GM23338 (cell line): ENCODE measurements at regions not wholly inside any gene's neighbourhood (a gene's known extent, or its start where the extent isn't known, plus 50 kb on each side); places are given as distances from the start of the nearest gene placed in this dataset.
A peak's percentile ranks its signal among the peaks of the same experiment; 100 is the strongest.

Experiments
- ATAC-seq: fragments of 200-7000 bp; cut with Tn5 transposase; 3 replicates; pipeline ENCODE4 v1.9.1; 2020
- DNase-seq: peaks from one replicate; pipeline ENCODE4 v3.0.0-alpha.2; 2015; ENCODE audit warnings: low spot score
- H2AFZ ChIP-seq: fragments of 200-600 bp; sonication (generic); 2 replicates; pipeline ENCODE4 v1.8.0; 2016; ENCODE audit warnings: antibody characterized with exemption, mild to moderate bottlenecking, moderate library complexity
- H3F3A ChIP-seq: fragments of 200-600 bp; sonication (generic); replicated peaks from 2 replicates; pipeline ENCODE4 v1.8.0; 2017; ENCODE audit warnings: antibody characterized with exemption, mixed run types, low read depth
- H3K27ac ChIP-seq: fragments of 200-600 bp; sonication (generic); 2 replicates; pipeline ENCODE4 v1.6.1; 2016; ENCODE audit warnings: low read depth
- H3K27me3 ChIP-seq: fragments of 200-600 bp; sonication (generic); 2 replicates; pipeline ENCODE4 v1.8.0; 2016; ENCODE audit warnings: mild to moderate bottlenecking, mixed run types, moderate library complexity; ENCODE audit not compliant: insufficient read depth
- H3K36me3 ChIP-seq: fragments of 200-600 bp; sonication (generic); 2 replicates; pipeline ENCODE4 v1.8.0; 2016; ENCODE audit warnings: mild to moderate bottlenecking; ENCODE audit not compliant: insufficient read depth
- H3K4me1 ChIP-seq: fragments of 200-600 bp; sonication (generic); 2 replicates; pipeline ENCODE4 v1.8.0; 2016; ENCODE audit warnings: mild to moderate bottlenecking, moderate library complexity; ENCODE audit not compliant: insufficient read depth
- H3K4me2 ChIP-seq: fragments of 200-600 bp; sonication (generic); 2 replicates; pipeline ENCODE4 v1.7.1; 2017; ENCODE audit warnings: mixed run types
- H3K4me3 ChIP-seq: fragments of 200-600 bp; sonication (generic); 2 replicates; pipeline ENCODE4 v1.6.1; 2016; ENCODE audit warnings: mixed run types
- H3K79me2 ChIP-seq: fragments of 200-600 bp; sonication (generic); replicated peaks from 2 replicates; pipeline ENCODE4 v1.8.0; 2017; ENCODE audit warnings: mild to moderate bottlenecking; ENCODE audit not compliant: insufficient read depth
- H3K9me2 ChIP-seq: fragments of 200-600 bp; sonication (generic); 2 replicates; pipeline ENCODE4 v1.8.0; 2017; ENCODE audit not compliant: insufficient read depth
- H4K20me1 ChIP-seq: fragments of 200-600 bp; sonication (generic); replicated peaks from 2 replicates; pipeline ENCODE4 v1.8.0; 2017; ENCODE audit warnings: mild to moderate bottlenecking; ENCODE audit not compliant: insufficient read depth
- H3K27ac Mint-ChIP-seq: 2 replicates; pipeline ENCODE4 v1.8.0; 2020; ENCODE audit warnings: inconsistent platforms, mild to moderate bottlenecking, moderate library complexity, mixed read lengths
- H3K27me3 Mint-ChIP-seq: 3 replicates; pipeline ENCODE4 v1.8.0; 2022; ENCODE audit warnings: low read depth, mild to moderate bottlenecking, moderate library complexity, mixed read lengths, inconsistent platforms; ENCODE audit not compliant: insufficient read depth, poor library complexity
- H3K36me3 Mint-ChIP-seq: 3 replicates; pipeline ENCODE4 v1.8.0; 2021; ENCODE audit warnings: low read depth, mild to moderate bottlenecking, inconsistent platforms, moderate library complexity, mixed read lengths
- H3K4me1 Mint-ChIP-seq: 3 replicates; pipeline ENCODE4 v1.8.0; 2020; ENCODE audit warnings: mild to moderate bottlenecking, inconsistent platforms, mixed read lengths
- H3K4me3 Mint-ChIP-seq: 3 replicates; pipeline ENCODE4 v1.8.0; 2021; ENCODE audit warnings: moderate library complexity, mild to moderate bottlenecking, inconsistent platforms, mixed read lengths
- H3K9me3 Mint-ChIP-seq: 3 replicates; pipeline ENCODE4 v1.8.0; 2020; ENCODE audit warnings: moderate library complexity, mild to moderate bottlenecking, inconsistent platforms, mixed read lengths
- CREB1 ChIP-seq: fragments of 250-450 bp; sonication (Bioruptor Pico); IDR thresholded peaks from 2 replicates; pipeline ENCODE4 v1.5.0; 2020; ENCODE audit warnings: low read depth, mild to moderate bottlenecking, moderate library complexity
- EZH2 ChIP-seq: fragments of 200-600 bp; sonication (generic); IDR thresholded peaks from one replicate; pipeline ENCODE4 v1.8.0; 2017; ENCODE audit warnings: antibody characterized with exemption, mild to moderate bottlenecking, low read depth; ENCODE audit not compliant: unreplicated experiment
- EZH2phosphoT487 ChIP-seq: fragments of 200-600 bp; sonication (generic); IDR thresholded peaks from one replicate; pipeline ENCODE4 v1.8.1; 2018; ENCODE audit warnings: antibody characterized with exemption; ENCODE audit not compliant: unreplicated experiment
- JUNB ChIP-seq: IDR thresholded peaks from one replicate; pipeline ENCODE4 v1.6.1; 2016; ENCODE audit warnings: antibody characterized with exemption; ENCODE audit not compliant: unreplicated experiment
- NANOG ChIP-seq: IDR thresholded peaks from 2 replicates; pipeline ENCODE4 v1.6.1; 2016; ENCODE audit warnings: antibody characterized with exemption, borderline replicate concordance
- POLR2AphosphoS5 ChIP-seq: IDR thresholded peaks from 2 replicates; pipeline ENCODE4 v1.6.1; 2016; ENCODE audit warnings: antibody characterized with exemption, low read depth
- STAT1 ChIP-seq: IDR thresholded peaks from one replicate; pipeline ENCODE4 v1.6.1; 2016; ENCODE audit warnings: antibody characterized with exemption; ENCODE audit not compliant: unreplicated experiment
- ZNF331 ChIP-seq: fragments of 250-450 bp; sonication (Bioruptor Pico); IDR thresholded peaks from 2 replicates; pipeline ENCODE4 v1.5.0; 2020; ENCODE audit warnings: low read depth, mild to moderate bottlenecking, moderate library complexity
- TF ChIP-seq, protein P1 (sequence below), 2 experiments: fragments of 200-600 bp in 1 of 2; sonication (generic) in 1 of 2; conservative IDR thresholded peaks; 2 replicates each; pipeline versions ENCODE4 v1.5.1 to v1.6.1; 2016 to 2017; ENCODE audit warnings: antibody characterized with exemption in 2 of 2, low read depth in 2 of 2, mild to moderate bottlenecking in 2 of 2, moderate library complexity in 1 of 2
- TF ChIP-seq, protein P2 (sequence below): fragments of 250-450 bp; sonication (Bioruptor Pico); IDR thresholded peaks from 2 replicates; pipeline ENCODE4 v1.5.0; 2020; ENCODE audit warnings: mild to moderate bottlenecking, moderate library complexity
- TF ChIP-seq, protein P3 (sequence below): IDR thresholded peaks from 2 replicates; pipeline ENCODE4 v1.6.1; 2016; ENCODE audit warnings: antibody characterized with exemption

DNA sequence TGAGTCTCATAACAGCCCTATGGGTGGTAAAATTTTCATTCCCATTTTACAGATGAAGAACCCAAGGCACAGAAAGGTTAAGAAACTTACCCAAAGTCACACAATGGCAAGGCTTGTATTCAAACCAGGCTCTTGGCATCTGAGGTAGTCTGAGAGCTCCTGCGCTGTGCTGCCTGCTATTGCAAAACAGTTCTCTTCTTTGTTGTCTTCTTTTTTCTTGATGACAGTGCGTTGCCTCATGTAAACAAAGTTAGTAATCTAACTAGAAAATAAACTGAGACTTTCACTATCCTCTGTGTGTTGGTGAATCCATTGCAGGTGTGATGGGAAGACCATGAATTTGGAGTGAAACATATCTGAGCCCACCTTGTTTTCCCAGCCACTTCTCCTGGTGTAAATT lies 240.8 kb downstream of the PTEN start (continued):
- TF ChIP-seq, protein P1, sequence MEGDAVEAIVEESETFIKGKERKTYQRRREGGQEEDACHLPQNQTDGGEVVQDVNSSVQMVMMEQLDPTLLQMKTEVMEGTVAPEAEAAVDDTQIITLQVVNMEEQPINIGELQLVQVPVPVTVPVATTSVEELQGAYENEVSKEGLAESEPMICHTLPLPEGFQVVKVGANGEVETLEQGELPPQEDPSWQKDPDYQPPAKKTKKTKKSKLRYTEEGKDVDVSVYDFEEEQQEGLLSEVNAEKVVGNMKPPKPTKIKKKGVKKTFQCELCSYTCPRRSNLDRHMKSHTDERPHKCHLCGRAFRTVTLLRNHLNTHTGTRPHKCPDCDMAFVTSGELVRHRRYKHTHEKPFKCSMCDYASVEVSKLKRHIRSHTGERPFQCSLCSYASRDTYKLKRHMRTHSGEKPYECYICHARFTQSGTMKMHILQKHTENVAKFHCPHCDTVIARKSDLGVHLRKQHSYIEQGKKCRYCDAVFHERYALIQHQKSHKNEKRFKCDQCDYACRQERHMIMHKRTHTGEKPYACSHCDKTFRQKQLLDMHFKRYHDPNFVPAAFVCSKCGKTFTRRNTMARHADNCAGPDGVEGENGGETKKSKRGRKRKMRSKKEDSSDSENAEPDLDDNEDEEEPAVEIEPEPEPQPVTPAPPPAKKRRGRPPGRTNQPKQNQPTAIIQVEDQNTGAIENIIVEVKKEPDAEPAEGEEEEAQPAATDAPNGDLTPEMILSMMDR (conservative IDR thresholded peaks at IDR 0.05; ENCODE audit: low read depth in 2 of 2) = no peak
- TF ChIP-seq, protein P2, sequence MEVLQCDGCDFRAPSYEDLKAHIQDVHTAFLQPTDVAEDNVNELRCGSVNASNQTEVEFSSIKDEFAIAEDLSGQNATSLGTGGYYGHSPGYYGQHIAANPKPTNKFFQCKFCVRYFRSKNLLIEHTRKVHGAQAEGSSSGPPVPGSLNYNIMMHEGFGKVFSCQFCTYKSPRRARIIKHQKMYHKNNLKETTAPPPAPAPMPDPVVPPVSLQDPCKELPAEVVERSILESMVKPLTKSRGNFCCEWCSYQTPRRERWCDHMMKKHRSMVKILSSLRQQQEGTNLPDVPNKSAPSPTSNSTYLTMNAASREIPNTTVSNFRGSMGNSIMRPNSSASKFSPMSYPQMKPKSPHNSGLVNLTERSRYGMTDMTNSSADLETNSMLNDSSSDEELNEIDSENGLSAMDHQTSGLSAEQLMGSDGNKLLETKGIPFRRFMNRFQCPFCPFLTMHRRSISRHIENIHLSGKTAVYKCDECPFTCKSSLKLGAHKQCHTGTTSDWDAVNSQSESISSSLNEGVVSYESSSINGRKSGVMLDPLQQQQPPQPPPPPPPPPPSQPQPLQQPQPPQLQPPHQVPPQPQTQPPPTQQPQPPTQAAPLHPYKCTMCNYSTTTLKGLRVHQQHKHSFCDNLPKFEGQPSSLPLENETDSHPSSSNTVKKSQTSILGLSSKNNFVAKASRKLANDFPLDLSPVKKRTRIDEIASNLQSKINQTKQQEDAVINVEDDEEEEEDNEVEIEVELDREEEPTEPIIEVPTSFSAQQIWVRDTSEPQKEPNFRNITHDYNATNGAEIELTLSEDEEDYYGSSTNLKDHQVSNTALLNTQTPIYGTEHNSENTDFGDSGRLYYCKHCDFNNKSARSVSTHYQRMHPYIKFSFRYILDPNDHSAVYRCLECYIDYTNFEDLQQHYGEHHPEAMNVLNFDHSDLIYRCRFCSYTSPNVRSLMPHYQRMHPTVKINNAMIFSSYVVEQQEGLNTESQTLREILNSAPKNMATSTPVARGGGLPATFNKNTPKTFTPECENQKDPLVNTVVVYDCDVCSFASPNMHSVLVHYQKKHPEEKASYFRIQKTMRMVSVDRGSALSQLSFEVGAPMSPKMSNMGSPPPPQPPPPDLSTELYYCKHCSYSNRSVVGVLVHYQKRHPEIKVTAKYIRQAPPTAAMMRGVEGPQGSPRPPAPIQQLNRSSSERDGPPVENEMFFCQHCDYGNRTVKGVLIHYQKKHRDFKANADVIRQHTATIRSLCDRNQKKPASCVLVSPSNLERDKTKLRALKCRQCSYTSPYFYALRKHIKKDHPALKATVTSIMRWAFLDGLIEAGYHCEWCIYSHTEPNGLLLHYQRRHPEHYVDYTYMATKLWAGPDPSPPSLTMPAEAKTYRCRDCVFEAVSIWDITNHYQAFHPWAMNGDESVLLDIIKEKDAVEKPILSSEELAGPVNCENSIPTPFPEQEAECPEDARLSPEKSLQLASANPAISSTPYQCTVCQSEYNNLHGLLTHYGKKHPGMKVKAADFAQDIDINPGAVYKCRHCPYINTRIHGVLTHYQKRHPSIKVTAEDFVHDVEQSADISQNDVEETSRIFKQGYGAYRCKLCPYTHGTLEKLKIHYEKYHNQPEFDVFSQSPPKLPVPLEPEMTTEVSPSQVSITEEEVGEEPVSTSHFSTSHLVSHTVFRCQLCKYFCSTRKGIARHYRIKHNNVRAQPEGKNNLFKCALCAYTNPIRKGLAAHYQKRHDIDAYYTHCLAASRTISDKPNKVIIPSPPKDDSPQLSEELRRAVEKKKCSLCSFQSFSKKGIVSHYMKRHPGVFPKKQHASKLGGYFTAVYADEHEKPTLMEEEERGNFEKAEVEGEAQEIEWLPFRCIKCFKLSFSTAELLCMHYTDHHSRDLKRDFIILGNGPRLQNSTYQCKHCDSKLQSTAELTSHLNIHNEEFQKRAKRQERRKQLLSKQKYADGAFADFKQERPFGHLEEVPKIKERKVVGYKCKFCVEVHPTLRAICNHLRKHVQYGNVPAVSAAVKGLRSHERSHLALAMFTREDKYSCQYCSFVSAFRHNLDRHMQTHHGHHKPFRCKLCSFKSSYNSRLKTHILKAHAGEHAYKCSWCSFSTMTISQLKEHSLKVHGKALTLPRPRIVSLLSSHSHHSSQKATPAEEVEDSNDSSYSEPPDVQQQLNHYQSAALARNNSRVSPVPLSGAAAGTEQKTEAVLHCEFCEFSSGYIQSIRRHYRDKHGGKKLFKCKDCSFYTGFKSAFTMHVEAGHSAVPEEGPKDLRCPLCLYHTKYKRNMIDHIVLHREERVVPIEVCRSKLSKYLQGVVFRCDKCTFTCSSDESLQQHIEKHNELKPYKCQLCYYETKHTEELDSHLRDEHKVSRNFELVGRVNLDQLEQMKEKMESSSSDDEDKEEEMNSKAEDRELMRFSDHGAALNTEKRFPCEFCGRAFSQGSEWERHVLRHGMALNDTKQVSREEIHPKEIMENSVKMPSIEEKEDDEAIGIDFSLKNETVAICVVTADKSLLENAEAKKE = no peak

DNA sequence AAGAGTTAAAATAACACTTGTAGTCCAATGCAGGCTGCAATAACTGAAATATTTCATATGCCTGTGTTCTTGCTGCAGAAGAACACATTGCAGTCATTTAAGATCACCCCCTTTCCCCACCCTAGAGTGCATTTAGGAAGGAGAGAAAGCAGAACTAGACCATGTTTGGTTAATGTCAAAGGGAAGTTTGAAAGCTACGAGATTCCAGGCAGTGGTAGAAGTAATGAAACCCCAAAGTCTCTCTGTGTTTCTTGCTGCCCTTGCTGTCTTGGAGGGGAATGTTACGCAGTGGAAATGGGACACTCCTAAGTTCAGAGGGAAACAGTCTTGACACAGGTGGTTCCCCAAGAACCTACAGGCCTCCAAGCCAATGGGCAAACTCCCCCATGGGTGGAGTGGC lies 242.9 kb downstream of the PTEN start:
- no peak overlapping the region for H3K4me3 Mint-ChIP-seq
- TF ChIP-seq ZNF331 (CRISPR knock-in tag) = no peak
- TF ChIP-seq, protein P1 (conservative IDR thresholded peaks at IDR 0.05; ENCODE audit: low read depth in 2 of 2) = no peak
- no peak for TF ChIP-seq POLR2AphosphoS5
- TF ChIP-seq CREB1 (CRISPR knock-in tag) = no peak
- no peak for TF ChIP-seq STAT1
- TF ChIP-seq EZH2 = no peak
- TF ChIP-seq NANOG = no peak
- TF ChIP-seq, protein P3, sequence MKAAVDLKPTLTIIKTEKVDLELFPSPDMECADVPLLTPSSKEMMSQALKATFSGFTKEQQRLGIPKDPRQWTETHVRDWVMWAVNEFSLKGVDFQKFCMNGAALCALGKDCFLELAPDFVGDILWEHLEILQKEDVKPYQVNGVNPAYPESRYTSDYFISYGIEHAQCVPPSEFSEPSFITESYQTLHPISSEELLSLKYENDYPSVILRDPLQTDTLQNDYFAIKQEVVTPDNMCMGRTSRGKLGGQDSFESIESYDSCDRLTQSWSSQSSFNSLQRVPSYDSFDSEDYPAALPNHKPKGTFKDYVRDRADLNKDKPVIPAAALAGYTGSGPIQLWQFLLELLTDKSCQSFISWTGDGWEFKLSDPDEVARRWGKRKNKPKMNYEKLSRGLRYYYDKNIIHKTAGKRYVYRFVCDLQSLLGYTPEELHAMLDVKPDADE = no peak
- no peak for TF ChIP-seq JUNB
- TF ChIP-seq EZH2phosphoT487 = no peak
- H3K36me3 Mint-ChIP-seq = no peaks in the 10 kb centered on the region
- Histone ChIP-seq H3K27ac (no peak overlapping the region), H3K9me2 (no peaks in the 10 kb centered on the region), H3K4me3 (no peak overlapping the region), H3K27me3 (no peaks in the 10 kb centered on the region), H3K79me2 (no peaks in the 10 kb centered on the region), H3K36me3 (no peaks in the 10 kb centered on the region; the same call in 1 of the 2 replicates), H3F3A (no peaks in the 10 kb centered on the region), H4K20me1 (no peaks in the 10 kb centered on the region), H3K4me2 (no peak overlapping the region), H2AFZ (0 out of 2 replicates have a peak overlapping the region, but pooled peaks have one; percentile 35), H3K4me1 (no peaks in the 10 kb centered on the region; the same call in 1 of the 2 replicates)
- no peak overlapping the region for H3K27ac Mint-ChIP-seq
- H3K27me3 Mint-ChIP-seq = no peaks in the 10 kb centered on the region
- no peaks in the 10 kb centered on the region for H3K9me3 Mint-ChIP-seq
- ATAC-seq = no peak
- H3K4me1 Mint-ChIP-seq = peaks cover 10% of the 10 kb centered on the region
- DNase-seq = no peak
